Fibroblast of villous mesenchyme (primary cell): ENCODE measurements at regions not wholly inside any gene's neighbourhood (a gene's known extent, or its start where the extent isn't known, plus 50 kb on each side); places are given as distances from the start of the nearest gene placed in this dataset.

Experiments used
- DNase-seq: peaks from one replicate; pipeline ENCODE4 v3.0.0-alpha.2; 2010; ENCODE audit warnings: low read depth
- H3K4me3 ChIP-seq: 2 replicates; pipeline ENCODE4 v1.5.1; 2011; ENCODE audit warnings: low read depth, mild to moderate bottlenecking, low read length
- TF ChIP-seq, protein P1 (sequence below): IDR thresholded peaks from 2 replicates; pipeline ENCODE4 v1.5.1; 2012; ENCODE audit warnings: low read depth, mild to moderate bottlenecking, low read length; ENCODE audit not compliant: insufficient read depth

DNA sequence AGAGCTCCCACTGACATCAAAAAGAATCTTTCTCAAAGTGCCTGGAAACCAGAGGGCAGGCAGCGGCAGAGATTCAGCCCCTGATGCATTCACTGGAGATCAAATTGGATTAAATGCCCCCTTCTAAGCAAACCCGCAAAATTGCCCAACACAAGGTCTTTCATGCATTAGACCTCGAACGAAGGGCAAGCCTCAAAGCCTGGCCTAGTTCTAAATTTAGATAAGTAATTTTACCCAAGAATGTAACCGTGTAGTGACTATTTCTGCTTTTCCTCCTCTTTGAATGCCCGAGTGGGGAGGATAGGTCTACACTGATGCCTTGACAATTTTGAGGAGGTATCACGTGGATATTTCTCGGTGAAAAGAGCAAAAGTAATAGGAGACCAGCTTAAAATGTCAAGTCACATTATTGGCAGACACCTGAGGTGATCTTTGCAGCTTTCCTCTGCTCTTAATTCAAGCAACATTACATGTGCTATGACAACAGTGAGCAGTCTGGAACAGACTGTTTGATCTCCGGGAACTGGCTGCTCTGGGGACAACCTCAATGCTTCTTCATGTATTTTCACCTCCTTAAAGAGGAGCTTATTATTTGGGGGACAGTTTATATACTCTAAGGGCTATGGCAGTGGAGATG lies 1263.5 kb upstream of the AUTS2 start:
- H3K4me3 ChIP-seq, result no peak overlapping the region
- TF ChIP-seq, protein P1, sequence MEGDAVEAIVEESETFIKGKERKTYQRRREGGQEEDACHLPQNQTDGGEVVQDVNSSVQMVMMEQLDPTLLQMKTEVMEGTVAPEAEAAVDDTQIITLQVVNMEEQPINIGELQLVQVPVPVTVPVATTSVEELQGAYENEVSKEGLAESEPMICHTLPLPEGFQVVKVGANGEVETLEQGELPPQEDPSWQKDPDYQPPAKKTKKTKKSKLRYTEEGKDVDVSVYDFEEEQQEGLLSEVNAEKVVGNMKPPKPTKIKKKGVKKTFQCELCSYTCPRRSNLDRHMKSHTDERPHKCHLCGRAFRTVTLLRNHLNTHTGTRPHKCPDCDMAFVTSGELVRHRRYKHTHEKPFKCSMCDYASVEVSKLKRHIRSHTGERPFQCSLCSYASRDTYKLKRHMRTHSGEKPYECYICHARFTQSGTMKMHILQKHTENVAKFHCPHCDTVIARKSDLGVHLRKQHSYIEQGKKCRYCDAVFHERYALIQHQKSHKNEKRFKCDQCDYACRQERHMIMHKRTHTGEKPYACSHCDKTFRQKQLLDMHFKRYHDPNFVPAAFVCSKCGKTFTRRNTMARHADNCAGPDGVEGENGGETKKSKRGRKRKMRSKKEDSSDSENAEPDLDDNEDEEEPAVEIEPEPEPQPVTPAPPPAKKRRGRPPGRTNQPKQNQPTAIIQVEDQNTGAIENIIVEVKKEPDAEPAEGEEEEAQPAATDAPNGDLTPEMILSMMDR, result no peak
- no peak for DNase-seq

DNA sequence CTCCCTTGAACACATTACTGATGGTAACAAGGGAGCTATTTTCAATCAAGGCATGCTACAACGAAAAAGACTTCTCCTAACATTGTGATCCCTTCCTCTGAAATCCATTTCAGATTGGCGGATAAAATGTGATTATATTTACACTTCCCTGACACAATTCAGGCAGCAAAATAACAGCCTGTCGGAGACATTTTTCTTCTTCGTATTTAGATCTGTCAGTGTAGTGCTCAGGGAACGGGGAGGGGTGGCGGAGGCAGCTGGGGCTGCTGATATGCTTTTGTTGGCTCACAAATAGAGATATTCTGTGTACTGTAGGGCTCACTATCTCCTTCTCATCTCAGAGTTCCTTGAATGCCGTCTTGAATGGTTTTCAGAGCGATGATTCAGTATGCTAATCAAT lies 1261.7 kb upstream of the AUTS2 start:
- TF ChIP-seq, protein P1, result no peak
- DNase-seq, result no peak
- H3K4me3 ChIP-seq, result no peak overlapping the region

DNA sequence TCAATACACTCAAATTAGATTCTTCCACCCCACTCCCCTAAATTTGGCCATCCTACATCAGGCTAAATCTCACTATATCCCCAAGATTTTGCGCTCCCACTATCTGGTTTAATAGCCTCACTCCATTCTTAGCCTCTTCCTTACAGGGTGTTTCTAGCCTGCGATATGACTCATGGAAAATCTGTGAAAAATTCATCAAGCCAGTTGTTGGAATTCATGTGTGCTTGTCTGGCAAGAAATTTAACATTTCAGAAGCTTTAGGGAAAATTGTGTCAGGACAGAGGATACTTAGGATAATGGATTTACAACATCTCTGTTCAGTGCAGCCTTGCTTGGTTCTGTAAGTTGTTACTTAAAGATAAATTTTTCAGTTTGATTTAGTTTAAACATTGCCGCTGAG lies 1249.9 kb upstream of the AUTS2 start:
- TF ChIP-seq, protein P1, result no peak
- no peak overlapping the region for H3K4me3 ChIP-seq
- no peak for DNase-seq

DNA sequence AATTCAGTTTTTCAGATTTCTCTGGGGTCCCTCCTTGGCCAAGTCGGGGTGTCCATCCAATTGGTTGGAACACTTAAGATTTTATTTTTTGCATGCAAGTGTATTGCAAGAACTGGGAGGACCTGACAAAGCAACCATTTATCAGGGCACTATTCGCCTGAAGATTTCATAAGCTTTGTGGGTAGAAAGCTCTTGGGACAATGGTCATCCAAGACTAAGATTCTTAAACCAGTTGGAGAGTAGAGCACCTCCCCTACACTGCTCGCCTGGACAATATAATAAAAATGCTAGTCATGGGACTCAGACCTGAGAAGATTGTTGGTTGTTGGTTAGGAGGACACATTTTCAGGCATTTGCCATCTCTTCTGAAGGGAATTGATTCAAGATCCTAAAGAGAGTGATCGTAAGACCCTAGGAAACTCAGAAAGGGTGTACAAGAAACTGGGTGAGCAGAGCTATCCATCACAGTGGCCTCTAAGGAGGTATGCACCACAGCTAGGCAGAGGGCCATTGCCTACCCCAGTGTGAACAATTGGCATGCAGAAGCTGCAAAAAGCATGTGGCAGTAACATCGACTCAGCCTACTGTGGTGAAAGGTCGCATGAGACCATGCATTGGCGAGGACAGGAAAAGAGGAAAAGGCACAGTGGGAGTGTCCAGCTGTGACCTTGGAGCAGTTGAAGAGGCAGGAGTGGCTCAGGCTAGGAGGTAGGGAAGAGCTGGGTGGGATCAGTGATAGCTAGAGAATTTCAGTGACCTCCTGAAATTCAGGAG lies 1235.3 kb upstream of the AUTS2 start:
- DNase-seq, result no peak
- TF ChIP-seq, protein P1, result no peak

DNA sequence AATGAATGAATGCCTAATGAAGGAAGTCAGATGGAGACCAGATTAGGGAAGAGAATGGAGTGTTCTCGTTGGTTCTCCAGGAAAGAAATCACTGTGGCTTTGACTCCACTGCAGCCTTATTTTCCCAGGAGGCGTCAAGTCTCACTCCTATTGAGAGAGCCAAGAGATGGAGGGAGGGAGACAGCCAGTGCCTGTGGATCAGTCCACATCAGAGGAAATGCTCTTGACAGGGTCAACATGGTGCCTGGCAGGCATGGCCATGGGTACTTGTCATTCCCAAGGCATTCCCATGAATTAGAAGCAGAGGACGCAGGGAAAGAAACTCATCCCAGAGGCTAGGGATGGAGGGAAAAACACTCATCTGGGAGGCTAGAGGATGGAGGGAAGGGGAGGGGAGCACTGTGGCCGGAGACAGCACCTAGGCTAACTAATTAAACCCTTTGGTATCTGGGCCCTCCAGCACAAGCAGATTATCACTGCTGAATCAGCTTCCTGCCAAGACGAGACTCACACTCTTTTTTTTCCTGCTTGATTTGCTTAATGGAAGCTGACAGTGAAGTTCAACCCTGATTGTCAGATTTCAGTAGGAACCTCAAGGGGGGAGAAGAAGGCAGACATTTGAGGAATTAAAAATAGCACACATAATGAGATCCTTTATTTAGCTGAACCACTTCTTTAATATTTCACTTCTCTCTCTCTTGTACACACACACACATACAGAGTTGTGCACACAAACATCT lies 1233.2 kb upstream of the AUTS2 start:
- H3K4me3 ChIP-seq, result no peak overlapping the region
- DNase-seq, result no peak
- TF ChIP-seq, protein P1, result no peak

More for the DNA sequence above, 1235.3 kb upstream of the AUTS2 start:
- no peak overlapping the region for H3K4me3 ChIP-seq

DNA sequence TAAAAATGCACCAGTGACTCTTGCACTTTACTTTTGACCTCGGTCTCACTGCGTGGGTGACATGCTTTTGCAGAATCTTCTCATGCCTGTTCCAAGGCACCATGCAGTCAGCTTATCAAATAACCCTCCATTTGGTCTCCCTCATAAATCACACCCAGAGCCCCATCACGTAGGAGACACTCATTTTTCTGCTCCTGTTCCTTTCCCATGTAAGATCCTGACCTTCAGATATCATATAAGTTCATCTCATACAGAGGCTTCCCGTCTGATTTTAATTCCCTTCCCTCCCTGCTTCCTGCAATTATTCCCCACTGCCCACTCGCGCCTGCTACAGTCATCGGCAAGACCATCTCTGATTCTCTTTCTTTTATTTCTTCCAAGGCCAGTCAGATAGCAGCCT lies 1226.3 kb upstream of the AUTS2 start:
- H3K4me3 ChIP-seq, result no peak overlapping the region
- DNase-seq, result no peak
- TF ChIP-seq, protein P1, result no peak
